Omental fat pad (tissue), 3 donors: ENCODE measurements at regions not wholly inside any gene's neighbourhood (a gene's known extent, or its start where the extent isn't known, plus 50 kb on each side); places are given as distances from the start of the nearest gene placed in this dataset.

Experiments
- ATAC-seq: fragments of 150-250 bp; one replicate; pipeline ENCODE4 v1.9.1; 2016; ENCODE audit warnings: mild to moderate bottlenecking, moderate library complexity; ENCODE audit not compliant: low FRiP score
- DNase-seq: peaks from one replicate; pipeline ENCODE4 v3.0.0-alpha.2; 2019; ENCODE audit warnings: low spot score
- CTCF ChIP-seq, 3 donors: fragments of 450-650 bp; IDR thresholded peaks; one replicate each; pipeline ENCODE4 v1.5.1; 2016 to 2017; ENCODE audit warnings: antibody characterized with exemption in 3 of 3, mild to moderate bottlenecking in 3 of 3, moderate library complexity in 2 of 3

GRCh38 chr4:189504220-189504619 is 436.5 kb upstream of the FRG1 start:
- no peak for TF ChIP-seq CTCF (IDR thresholded peaks at IDR 0.05)
- DNase-seq (no peak), ATAC-seq (no peak)

GRCh38 chr4:189505380-189505779 is 435.3 kb upstream of the FRG1 start:
- ATAC-seq (no peak), DNase-seq (no peak)
- no peak for TF ChIP-seq CTCF (IDR thresholded peaks at IDR 0.05)

- no peak for ATAC-seq
- DNase-seq: no peak
- no peak for TF ChIP-seq CTCF (IDR thresholded peaks at IDR 0.05)
Measured at GRCh38 chr4:189506080-189506479, 434.6 kb upstream of the FRG1 start.

- DNase-seq (no peak), ATAC-seq (no peak)
- no peak for TF ChIP-seq CTCF (IDR thresholded peaks at IDR 0.05)
Measured at GRCh38 chr4:189507060-189507459, 433.6 kb upstream of the FRG1 start.

GRCh38 chr4:189510601-189511000 is 430.1 kb upstream of the FRG1 start:
- DNase-seq: no peak
- no peak for TF ChIP-seq CTCF (IDR thresholded peaks at IDR 0.05)
- ATAC-seq: no peak

- no peak for TF ChIP-seq CTCF (IDR thresholded peaks at IDR 0.05)
- DNase-seq: no peak
- no peak for ATAC-seq
Measured at GRCh38 chr4:189511581-189511980, 429.1 kb upstream of the FRG1 start.

GRCh38 chr4:189513421-189513820 is 427.3 kb upstream of the FRG1 start:
- ATAC-seq (no peak), DNase-seq (no peak)
- no peak for TF ChIP-seq CTCF (IDR thresholded peaks at IDR 0.05)
